ENCODE measurements at regions not wholly inside any gene's neighbourhood (a gene's known extent, or its start where the extent isn't known, plus 50 kb on each side); places are given as distances from the start of the nearest gene placed in this dataset.

DNA sequence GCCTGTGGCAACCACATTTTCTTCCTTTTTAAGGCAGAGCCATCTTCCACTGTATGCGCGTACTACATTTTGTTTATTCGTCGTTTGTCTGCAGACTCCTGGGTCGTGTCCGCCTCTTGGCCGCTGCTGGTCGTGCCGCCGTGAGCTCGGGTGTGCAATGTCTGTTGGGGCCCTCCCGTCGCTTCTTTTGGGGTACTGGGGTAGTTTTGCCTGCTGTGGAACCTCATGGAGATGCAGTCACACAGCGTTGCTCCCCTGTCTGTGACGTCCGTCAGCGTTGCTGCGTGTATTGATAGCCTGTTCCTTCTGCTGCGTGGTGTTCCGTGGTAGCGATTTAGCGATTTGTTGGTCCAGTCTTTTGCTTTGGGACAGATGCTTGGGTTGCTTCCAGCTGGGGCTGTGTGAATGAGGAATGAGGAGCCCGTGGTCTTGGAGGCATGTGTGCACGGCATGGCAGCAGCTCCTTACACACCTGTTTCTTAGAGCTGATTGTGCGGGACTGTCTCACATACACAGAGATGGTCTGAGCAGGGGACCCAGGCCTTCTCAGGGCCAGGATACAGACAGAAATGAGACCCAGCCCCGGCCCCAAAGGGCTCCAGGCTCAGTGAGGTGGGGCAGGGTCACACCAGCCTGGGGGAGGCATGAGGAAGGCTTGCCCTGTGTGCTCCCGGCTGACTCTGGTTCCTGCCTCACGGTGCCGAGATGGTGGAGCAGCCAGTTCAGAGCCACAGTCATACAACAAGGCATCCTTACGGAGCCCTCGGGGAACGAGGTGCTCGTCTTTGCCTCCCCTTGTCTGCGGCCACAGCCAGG is 78.4 kb upstream of the GSE1 start:
- no peak for DNase-seq (ENCODE audit: low spot score)
- H3K27me3 Mint-ChIP-seq (ENCODE audit: unreplicated experiment) = peaks cover 2% of the 10 kb centered on the region
- H3K4me3 Mint-ChIP-seq (ENCODE audit: unreplicated experiment) = no peak overlapping the region
- H3K27ac Mint-ChIP-seq (ENCODE audit: unreplicated experiment) = no peak overlapping the region
- H3K4me1 Mint-ChIP-seq (ENCODE audit: unreplicated experiment) = peaks cover 33% of the 10 kb centered on the region
- no peaks in the 10 kb centered on the region for H3K9me3 Mint-ChIP-seq (ENCODE audit: unreplicated experiment)
- TF ChIP-seq, protein P1, sequence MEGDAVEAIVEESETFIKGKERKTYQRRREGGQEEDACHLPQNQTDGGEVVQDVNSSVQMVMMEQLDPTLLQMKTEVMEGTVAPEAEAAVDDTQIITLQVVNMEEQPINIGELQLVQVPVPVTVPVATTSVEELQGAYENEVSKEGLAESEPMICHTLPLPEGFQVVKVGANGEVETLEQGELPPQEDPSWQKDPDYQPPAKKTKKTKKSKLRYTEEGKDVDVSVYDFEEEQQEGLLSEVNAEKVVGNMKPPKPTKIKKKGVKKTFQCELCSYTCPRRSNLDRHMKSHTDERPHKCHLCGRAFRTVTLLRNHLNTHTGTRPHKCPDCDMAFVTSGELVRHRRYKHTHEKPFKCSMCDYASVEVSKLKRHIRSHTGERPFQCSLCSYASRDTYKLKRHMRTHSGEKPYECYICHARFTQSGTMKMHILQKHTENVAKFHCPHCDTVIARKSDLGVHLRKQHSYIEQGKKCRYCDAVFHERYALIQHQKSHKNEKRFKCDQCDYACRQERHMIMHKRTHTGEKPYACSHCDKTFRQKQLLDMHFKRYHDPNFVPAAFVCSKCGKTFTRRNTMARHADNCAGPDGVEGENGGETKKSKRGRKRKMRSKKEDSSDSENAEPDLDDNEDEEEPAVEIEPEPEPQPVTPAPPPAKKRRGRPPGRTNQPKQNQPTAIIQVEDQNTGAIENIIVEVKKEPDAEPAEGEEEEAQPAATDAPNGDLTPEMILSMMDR (IDR thresholded peaks at IDR 0.05; ENCODE audit: unreplicated experiment) = no peak
- no peaks in the 10 kb centered on the region for H3K36me3 Mint-ChIP-seq (ENCODE audit: low read depth, unreplicated experiment)

DNA sequence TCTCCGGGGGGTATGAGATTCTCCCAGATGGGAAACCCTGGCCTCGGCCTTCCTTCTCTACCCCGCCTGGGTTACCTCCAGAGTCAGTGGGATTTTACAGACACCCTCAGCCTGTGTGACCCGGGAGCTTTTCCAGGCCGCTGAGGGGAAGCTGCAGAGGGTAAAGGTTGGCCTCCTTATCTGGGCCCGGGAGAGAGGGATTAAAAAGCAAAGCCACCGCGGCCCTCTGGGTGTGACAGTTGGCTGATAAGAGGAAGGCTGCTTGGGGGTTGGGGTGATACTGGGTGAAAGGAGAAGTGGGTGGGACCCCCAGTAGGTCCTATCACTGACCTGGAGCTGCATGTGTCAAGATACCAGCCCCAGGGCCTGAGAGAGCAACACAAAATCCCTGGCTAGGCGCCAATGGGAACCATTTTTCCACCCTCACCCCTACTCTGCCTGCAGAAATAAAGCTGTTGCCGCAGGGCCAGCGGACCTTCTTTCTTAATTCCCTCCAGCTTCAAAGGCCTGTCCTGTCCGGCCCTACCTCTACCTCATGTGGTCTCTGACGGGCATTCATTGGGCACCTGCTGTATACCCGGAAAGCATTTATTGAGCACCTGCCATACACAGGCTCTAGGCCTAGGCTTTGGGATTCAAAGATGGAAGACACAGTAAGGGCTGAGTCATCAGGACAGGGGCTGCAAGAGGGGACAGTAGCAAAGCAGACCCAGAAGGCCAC is 77.6 kb upstream of the GSE1 start:
- Mint-ChIP-seq H3K4me3 (ENCODE audit: unreplicated experiment) (no peak overlapping the region), H3K4me1 (ENCODE audit: unreplicated experiment) (peaks cover 31% of the 10 kb centered on the region), H3K9me3 (ENCODE audit: unreplicated experiment) (no peaks in the 10 kb centered on the region), H3K27me3 (ENCODE audit: unreplicated experiment) (peaks cover 2% of the 10 kb centered on the region), H3K27ac (ENCODE audit: unreplicated experiment) (peak overlapping the region; percentile 57), H3K36me3 (ENCODE audit: low read depth, unreplicated experiment) (no peaks in the 10 kb centered on the region)
- TF ChIP-seq, protein P1 (IDR thresholded peaks at IDR 0.05; ENCODE audit: unreplicated experiment) = no peak
- DNase-seq (ENCODE audit: low spot score) = no peak

DNA sequence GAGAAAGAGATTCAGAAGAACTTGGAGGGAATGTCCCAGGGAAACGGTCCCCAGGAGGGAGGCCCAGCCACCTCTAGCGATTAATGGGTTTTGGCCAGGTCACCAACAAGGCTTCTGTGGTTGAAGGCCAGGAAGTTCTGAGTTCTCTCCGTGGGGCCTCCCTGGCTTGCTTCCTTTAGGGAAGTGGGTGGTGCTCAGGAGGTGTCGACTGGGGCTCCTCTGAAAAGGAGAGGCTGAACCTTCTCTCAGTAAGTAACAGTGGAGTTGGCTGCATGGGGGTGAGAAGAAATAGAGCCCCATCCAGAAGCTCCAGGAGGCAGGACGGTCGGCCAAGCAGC is 77.1 kb upstream of the GSE1 start:
- H3K4me3 Mint-ChIP-seq (ENCODE audit: unreplicated experiment) = no peak overlapping the region
- DNase-seq (ENCODE audit: low spot score) = no peak
- peaks cover 29% of the 10 kb centered on the region for H3K4me1 Mint-ChIP-seq (ENCODE audit: unreplicated experiment)
- H3K27ac Mint-ChIP-seq (ENCODE audit: unreplicated experiment) = no peak overlapping the region
- H3K9me3 Mint-ChIP-seq (ENCODE audit: unreplicated experiment) = no peaks in the 10 kb centered on the region
- H3K27me3 Mint-ChIP-seq (ENCODE audit: unreplicated experiment) = peaks cover 2% of the 10 kb centered on the region
- TF ChIP-seq, protein P1 (IDR thresholded peaks at IDR 0.05; ENCODE audit: unreplicated experiment) = no peak
- no peaks in the 10 kb centered on the region for H3K36me3 Mint-ChIP-seq (ENCODE audit: low read depth, unreplicated experiment)

DNA sequence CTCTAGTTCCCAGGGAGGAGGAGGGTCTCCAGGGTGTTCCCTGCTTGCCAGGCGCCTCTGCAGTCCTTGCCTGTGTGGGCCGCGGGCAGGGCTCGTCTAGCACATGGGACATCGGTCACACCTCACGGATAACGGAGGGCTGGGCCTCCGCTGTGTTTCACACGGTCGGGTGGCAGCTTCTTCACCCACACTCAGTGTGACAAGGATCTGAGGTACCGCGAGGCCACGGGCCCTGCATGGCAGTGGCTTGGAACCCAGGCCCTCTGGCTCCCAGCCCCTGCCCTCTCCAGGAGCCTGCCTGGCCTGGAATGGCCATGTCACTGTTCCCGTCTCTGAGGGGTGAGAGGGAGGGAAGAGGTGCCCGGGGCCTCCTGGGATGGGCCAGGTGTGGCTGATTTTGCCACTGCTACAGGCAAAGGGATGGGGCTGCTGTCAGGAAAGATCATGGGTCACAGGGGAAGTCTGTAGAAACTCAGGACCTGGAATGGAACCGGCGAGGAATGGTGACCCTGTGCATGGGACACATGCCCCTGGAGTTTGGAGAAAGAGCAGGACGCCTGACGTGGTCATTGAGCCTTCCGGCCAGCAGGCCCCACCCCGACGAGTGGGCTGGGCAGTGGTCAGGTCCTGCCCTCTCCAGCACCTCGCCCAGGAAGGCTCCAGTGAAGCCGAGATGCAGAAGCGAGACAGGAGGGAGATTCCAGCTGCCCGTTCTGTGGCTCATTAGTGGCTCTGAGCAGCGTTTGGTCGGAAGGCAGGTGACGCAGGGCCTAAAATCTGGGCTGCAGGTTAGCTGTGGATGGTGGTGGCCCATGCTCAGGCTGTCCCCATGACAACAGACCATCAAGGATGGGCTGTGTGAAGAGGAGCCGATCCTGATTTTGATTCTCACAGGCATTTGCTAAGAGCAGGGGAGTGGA is 76.5 kb upstream of the GSE1 start:
- Mint-ChIP-seq H3K36me3 (ENCODE audit: low read depth, unreplicated experiment) (no peaks in the 10 kb centered on the region), H3K9me3 (ENCODE audit: unreplicated experiment) (no peaks in the 10 kb centered on the region), H3K4me3 (ENCODE audit: unreplicated experiment) (no peak overlapping the region), H3K27me3 (ENCODE audit: unreplicated experiment) (peaks cover 2% of the 10 kb centered on the region), H3K4me1 (ENCODE audit: unreplicated experiment) (peaks cover 24% of the 10 kb centered on the region), H3K27ac (ENCODE audit: unreplicated experiment) (no peak overlapping the region)
- DNase-seq (ENCODE audit: low spot score) = no peak
- TF ChIP-seq, protein P1 (IDR thresholded peaks at IDR 0.05; ENCODE audit: unreplicated experiment) = no peak

All from endothelial cell (in vitro differentiated cells).